GM06990 (cell line): ENCODE measurements at regions not wholly inside any gene's neighbourhood (a gene's known extent, or its start where the extent isn't known, plus 50 kb on each side); places are given as distances from the start of the nearest gene placed in this dataset.

Experiments
- DNase-seq: peaks from one replicate; pipeline ENCODE4 v3.0.0-alpha.2; 2011; ENCODE audit not compliant: insufficient read length; ENCODE audit errors: extremely low read depth
- H3K27me3 ChIP-seq: replicated peaks from 2 replicates; pipeline ENCODE4 v1.6.0; 2011; ENCODE audit warnings: low read length; ENCODE audit not compliant: control insufficient read depth, insufficient read depth
- H3K36me3 ChIP-seq: 2 replicates; pipeline ENCODE4 v1.5.1; 2011; ENCODE audit warnings: low read length; ENCODE audit not compliant: control insufficient read depth, insufficient read depth
- H3K4me3 ChIP-seq: replicated peaks from 2 replicates; pipeline ENCODE4 v1.5.1; 2011; ENCODE audit warnings: low read depth, mild to moderate bottlenecking, control low read depth, low read length
- CTCF ChIP-seq: IDR thresholded peaks from 2 replicates; pipeline ENCODE4 v1.5.1; 2011; ENCODE audit warnings: low read length, control low read depth, mild to moderate bottlenecking, inconsistent platforms; ENCODE audit not compliant: insufficient read depth, poor library complexity, severe bottlenecking

DNA sequence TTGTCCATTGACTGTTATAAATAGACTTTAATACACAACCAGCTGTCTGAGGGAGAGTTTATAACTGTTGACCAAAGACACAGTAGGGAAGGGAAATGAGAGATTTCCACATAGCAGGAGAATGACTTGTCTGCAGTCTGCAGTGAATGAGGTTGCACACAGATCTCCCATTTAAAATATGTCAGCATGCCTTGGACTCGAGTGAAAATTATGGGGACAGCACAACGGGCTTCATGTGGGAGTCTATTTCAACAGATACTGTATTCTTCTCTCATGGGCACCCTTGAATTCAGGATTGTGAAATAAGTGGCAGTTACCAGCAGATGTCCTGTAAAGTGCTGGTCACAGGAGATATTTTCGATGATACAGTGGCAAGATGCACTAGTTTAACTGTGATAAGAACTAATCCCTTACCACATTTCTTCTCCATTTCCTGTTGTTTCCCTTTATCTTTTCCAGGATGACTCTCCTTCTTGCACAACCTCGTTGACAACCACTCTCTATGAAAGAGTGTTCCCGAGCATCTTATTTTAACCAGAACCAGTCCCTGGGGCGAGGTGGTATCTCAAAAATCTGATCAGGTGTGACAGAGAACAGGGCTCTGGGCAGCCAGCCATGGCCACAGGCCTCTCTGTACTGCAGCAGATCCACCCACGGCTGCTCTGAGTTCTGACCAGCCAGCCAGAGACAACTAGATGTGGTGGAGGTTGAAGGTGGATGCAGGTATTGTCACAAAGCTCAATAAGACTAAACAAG lies 51.5 kb upstream of the MAP3K1 start:
- DNase-seq, result no peak
- TF ChIP-seq CTCF, result no peak
- Histone ChIP-seq H3K36me3 (no peaks in the 10 kb centered on the region), H3K27me3 (peaks cover 1% of the 10 kb centered on the region; the same call in 1 of the 2 replicates), H3K4me3 (no peak overlapping the region)

- H3K36me3 ChIP-seq, result no peaks in the 10 kb centered on the region
- H3K27me3 ChIP-seq, result peaks cover 1% of the 10 kb centered on the region; the same call in 1 of the 2 replicates
- H3K4me3 ChIP-seq, result no peak overlapping the region
- no peak for DNase-seq
- TF ChIP-seq CTCF, result no peak
These were observed 52.2 kb upstream of the MAP3K1 start for GRCh38 chr5:56763182-56763581.

GRCh38 chr5:56761151-56761885 lies 54.0 kb upstream of the MAP3K1 start:
- TF ChIP-seq CTCF, result no peak
- DNase-seq, result no peak

DNA sequence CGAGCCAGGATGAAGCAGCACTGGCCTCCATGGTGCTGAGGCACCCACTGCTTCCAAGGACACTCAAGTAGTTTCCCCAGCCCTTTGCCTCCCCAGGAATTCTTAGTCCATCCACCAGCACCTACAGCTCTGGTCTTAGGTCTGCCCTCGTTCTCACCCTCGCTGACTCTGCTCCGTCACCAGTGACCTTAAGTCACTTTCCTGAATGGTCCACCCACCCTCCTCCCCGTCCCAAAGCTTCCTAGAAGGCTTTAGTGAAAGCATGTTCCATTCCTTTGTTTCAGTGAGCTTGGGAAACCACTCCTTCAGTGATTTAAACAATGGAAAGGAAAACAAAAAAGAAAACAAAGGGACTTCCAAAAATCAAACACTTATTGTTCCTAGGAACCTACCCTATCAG lies 54.6 kb upstream of the MAP3K1 start:
- peaks cover 1% of the 10 kb centered on the region for H3K27me3 ChIP-seq
- no peak overlapping the region for H3K4me3 ChIP-seq
- DNase-seq, result no peak
- no peak for TF ChIP-seq CTCF
- H3K36me3 ChIP-seq, result no peaks in the 10 kb centered on the region

More at GRCh38 chr5:56761151-56761885, 54.0 kb upstream of the MAP3K1 start:
- no peak overlapping the region for H3K4me3 ChIP-seq
- peaks cover 1% of the 10 kb centered on the region for H3K27me3 ChIP-seq
- no peaks in the 10 kb centered on the region for H3K36me3 ChIP-seq

DNA sequence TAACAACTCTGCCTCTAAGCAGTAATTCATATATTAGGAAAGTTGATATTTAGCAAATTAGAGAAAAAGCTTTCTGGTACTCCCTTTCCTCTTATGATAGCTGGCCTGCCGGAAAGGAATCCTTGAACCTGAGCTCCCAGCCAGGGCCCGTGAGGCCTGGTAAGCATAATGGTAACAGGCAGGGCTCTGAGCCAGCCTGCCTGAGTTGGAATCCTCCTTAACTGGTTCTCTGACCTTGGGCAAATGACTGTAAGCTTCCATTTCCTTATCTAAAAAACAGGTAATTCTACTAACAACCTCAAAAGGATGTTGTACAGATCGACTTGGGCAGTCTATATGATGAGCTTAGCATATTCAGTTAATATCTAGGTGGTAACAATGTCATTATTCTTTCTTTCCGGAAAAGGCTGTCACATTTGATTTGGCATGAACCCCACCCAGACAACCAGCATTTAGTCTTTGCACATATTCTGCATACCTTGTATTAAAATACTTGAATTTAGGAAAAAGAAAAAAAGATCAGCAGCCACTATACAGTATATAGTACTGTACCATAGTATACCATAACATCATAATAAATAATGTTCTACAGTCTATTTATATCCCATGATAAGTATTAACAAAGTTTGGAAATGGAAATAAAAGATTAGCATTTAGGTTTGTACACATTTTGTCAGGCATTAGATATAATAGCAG lies 55.7 kb upstream of the MAP3K1 start:
- H3K27me3 ChIP-seq, result peaks cover 1% of the 10 kb centered on the region
- no peak for TF ChIP-seq CTCF
- no peak overlapping the region for H3K4me3 ChIP-seq
- no peak for DNase-seq
- H3K36me3 ChIP-seq, result no peaks in the 10 kb centered on the region
